PFSK-1 (cell line): ENCODE measurements at regions not wholly inside any gene's neighbourhood (a gene's known extent, or its start where the extent isn't known, plus 50 kb on each side); places are given as distances from the start of the nearest gene placed in this dataset.

Experiments used
- POLR2AphosphoS5 ChIP-seq: IDR thresholded peaks from 2 replicates; pipeline ENCODE4 v1.6.1; 2012; ENCODE audit warnings: low read depth, mild to moderate bottlenecking, control low read depth, low read length, moderate library complexity
- REST ChIP-seq, 2 experiments: IDR thresholded peaks; 2 replicates each; pipeline versions ENCODE4 v1.6.1 to v1.8.0; 2011 to 2012; ENCODE audit warnings: low read depth in 2 of 2, low read length in 2 of 2, control low read depth in 1 of 2, inconsistent platforms in 1 of 2, mild to moderate bottlenecking in 1 of 2, moderate library complexity in 1 of 2; ENCODE audit not compliant: insufficient read depth in 1 of 2
- SIN3A ChIP-seq: IDR thresholded peaks from 2 replicates; pipeline ENCODE4 v1.6.1; 2012; ENCODE audit warnings: mild to moderate bottlenecking, low read length, moderate library complexity, borderline replicate concordance; ENCODE audit not compliant: insufficient read depth
- TAF1 ChIP-seq: IDR thresholded peaks from 2 replicates; pipeline ENCODE4 v1.6.1; 2012; ENCODE audit warnings: low read length, control low read depth, borderline replicate concordance; ENCODE audit not compliant: insufficient read depth

- no peak for TF ChIP-seq REST (IDR thresholded peaks at IDR 0.05; ENCODE audit: insufficient read depth in 1 of 2, low read depth in 2 of 2, low read length in 2 of 2)
- TF ChIP-seq TAF1 = no peak
- no peak for TF ChIP-seq POLR2AphosphoS5
- TF ChIP-seq SIN3A = no peak
Measured at GRCh38 chr3:144859161-144859560, 887.5 kb downstream of the DIPK2A start.
